ENCODE measurements at regions not wholly inside any gene's neighbourhood (a gene's known extent, or its start where the extent isn't known, plus 50 kb on each side); places are given as distances from the start of the nearest gene placed in this dataset.

GRCh38 chrX:52585892-52586291, 68.8 kb downstream of the SSX7 start:
- Histone ChIP-seq H3K79me2 (replicated peaks; ENCODE audit: insufficient read depth) (no peaks in the 10 kb centered on the region), H3K9me2 (ENCODE audit: insufficient read depth) (no peaks in the 10 kb centered on the region), H3F3A (replicated peaks; ENCODE audit: low read depth) (no peaks in the 10 kb centered on the region), H3K36me3 (ENCODE audit: insufficient read depth) (no peaks in the 10 kb centered on the region), H3K27me3 (ENCODE audit: insufficient read depth) (no peaks in the 10 kb centered on the region), H3K4me2 (no peak overlapping the region), H3K27ac (ENCODE audit: low read depth) (no peak overlapping the region), H4K20me1 (replicated peaks; ENCODE audit: insufficient read depth) (no peaks in the 10 kb centered on the region), H3K4me1 (ENCODE audit: insufficient read depth) (no peaks in the 10 kb centered on the region), H3K4me3 (no peak overlapping the region), H2AFZ (no peak overlapping the region)
- DNase-seq (ENCODE audit: low spot score) (no peak), ATAC-seq (no peak)
- Mint-ChIP-seq H3K4me3 (no peak overlapping the region), H3K9me3 (no peaks in the 10 kb centered on the region; the same call in 2 of the 3 replicates), H3K27me3 (ENCODE audit: insufficient read depth, low read depth, poor library complexity) (peaks cover 2% of the 10 kb centered on the region), H3K4me1 (no peaks in the 10 kb centered on the region), H3K27ac (no peak overlapping the region), H3K36me3 (ENCODE audit: low read depth) (no peaks in the 10 kb centered on the region)
- TF ChIP-seq ZNF331 (CRISPR knock-in tag; IDR thresholded peaks at IDR 0.05; ENCODE audit: low read depth) = no peak
- no peak for TF ChIP-seq STAT1 (IDR thresholded peaks at IDR 0.05; ENCODE audit: unreplicated experiment)
- TF ChIP-seq NANOG (IDR thresholded peaks at IDR 0.05; ENCODE audit: borderline replicate concordance) = no peak
- TF ChIP-seq REST (IDR thresholded peaks at IDR 0.05; ENCODE audit: unreplicated experiment) = no peak
- no peak for TF ChIP-seq ETS1 (IDR thresholded peaks at IDR 0.05)
- TF ChIP-seq JUNB (IDR thresholded peaks at IDR 0.05; ENCODE audit: unreplicated experiment) = no peak

GRCh38 chrX:52577464-52578173, 60.8 kb upstream of the XAGE1B start:
- Mint-ChIP-seq H3K4me3 (no peak overlapping the region), H3K9me3 (no peaks in the 10 kb centered on the region; the same call in 2 of the 3 replicates)
- no peaks in the 10 kb centered on the region for H3F3A ChIP-seq (replicated peaks; ENCODE audit: low read depth)
- TF ChIP-seq NANOG (IDR thresholded peaks at IDR 0.05; ENCODE audit: borderline replicate concordance) (no peak), STAT1 (IDR thresholded peaks at IDR 0.05; ENCODE audit: unreplicated experiment) (no peak), EZH2phosphoT487 (IDR thresholded peaks at IDR 0.05; ENCODE audit: unreplicated experiment) (no peak), CTCF (conservative IDR thresholded peaks at IDR 0.05; ENCODE audit: low read depth in 2 of 2) (no peak), JUNB (IDR thresholded peaks at IDR 0.05; ENCODE audit: unreplicated experiment) (no peak), ZNF331 (CRISPR knock-in tag; IDR thresholded peaks at IDR 0.05; ENCODE audit: low read depth) (no peak), ETS1 (IDR thresholded peaks at IDR 0.05) (no peak)

More at GRCh38 chrX:52577464-52578173, 60.8 kb upstream of the XAGE1B start:
- Histone ChIP-seq H3K4me2 (no peak overlapping the region), H2AFZ (no peak overlapping the region), H3K36me3 (ENCODE audit: insufficient read depth) (no peaks in the 10 kb centered on the region), H3K9me2 (ENCODE audit: insufficient read depth) (no peaks in the 10 kb centered on the region), H3K79me2 (replicated peaks; ENCODE audit: insufficient read depth) (no peaks in the 10 kb centered on the region), H3K27me3 (ENCODE audit: insufficient read depth) (no peaks in the 10 kb centered on the region), H3K4me1 (ENCODE audit: insufficient read depth) (no peaks in the 10 kb centered on the region), H3K4me3 (no peak overlapping the region), H3K27ac (ENCODE audit: low read depth) (no peak overlapping the region), H4K20me1 (replicated peaks; ENCODE audit: insufficient read depth) (no peaks in the 10 kb centered on the region)
- no peaks in the 10 kb centered on the region for H3K36me3 Mint-ChIP-seq (ENCODE audit: low read depth)
- no peak overlapping the region for H3K27ac Mint-ChIP-seq
- DNase-seq (ENCODE audit: low spot score) = no peak
- peaks cover 2% of the 10 kb centered on the region for H3K27me3 Mint-ChIP-seq (ENCODE audit: insufficient read depth, low read depth, poor library complexity)
- H3K4me1 Mint-ChIP-seq = peaks cover 5% of the 10 kb centered on the region; the same call in 1 of the 3 replicates
- no peak for ATAC-seq
